Endodermal cell (in vitro differentiated cells): ENCODE measurements at regions not wholly inside any gene's neighbourhood (a gene's known extent, or its start where the extent isn't known, plus 50 kb on each side); places are given as distances from the start of the nearest gene placed in this dataset.

ENCODE experiments used
- DNase-seq: peaks from one replicate; pipeline ENCODE4 v3.0.0-alpha.2; 2017
- H3K27ac ChIP-seq: 2 replicates; pipeline ENCODE4 v1.5.1; 2013; ENCODE audit warnings: mild to moderate bottlenecking, low read depth, low read length, moderate library complexity
- H3K27me3 ChIP-seq: 2 replicates; pipeline ENCODE4 v1.6.1; 2013; ENCODE audit warnings: mild to moderate bottlenecking, low read length, moderate library complexity; ENCODE audit not compliant: insufficient read depth, control insufficient read depth, poor library complexity, severe bottlenecking
- H3K36me3 ChIP-seq: 2 replicates; pipeline ENCODE4 v1.7.0; 2013; ENCODE audit warnings: mild to moderate bottlenecking, low read length, moderate library complexity; ENCODE audit not compliant: control insufficient read depth, insufficient read depth
- H3K4me1 ChIP-seq: one replicate; pipeline ENCODE4 v1.7.0; 2013; ENCODE audit warnings: low read length; ENCODE audit not compliant: control insufficient read depth, insufficient read depth
- H3K4me3 ChIP-seq: 2 replicates; pipeline ENCODE4 v1.5.1; 2013; ENCODE audit warnings: mild to moderate bottlenecking, low read length, moderate library complexity
- H3K9ac ChIP-seq: 2 replicates; pipeline ENCODE4 v1.6.1; 2013; ENCODE audit warnings: mild to moderate bottlenecking, low read length, moderate library complexity; ENCODE audit not compliant: poor library complexity, severe bottlenecking; ENCODE audit errors: extremely low read depth
- H3K9me3 ChIP-seq: 2 replicates; pipeline ENCODE4 v1.6.1; 2013; ENCODE audit warnings: mild to moderate bottlenecking, low read length, moderate library complexity; ENCODE audit not compliant: control insufficient read depth
- H3K27ac Mint-ChIP-seq: 2 replicates; pipeline ENCODE4 v1.8.0; 2020; ENCODE audit warnings: mixed read lengths
- H3K27me3 Mint-ChIP-seq: 2 replicates; pipeline ENCODE4 v1.8.0; 2021; ENCODE audit warnings: mild to moderate bottlenecking, mixed read lengths; ENCODE audit not compliant: insufficient read depth
- H3K36me3 Mint-ChIP-seq: 2 replicates; pipeline ENCODE4 v1.8.0; 2020; ENCODE audit warnings: low read depth, mixed read lengths
- H3K4me1 Mint-ChIP-seq: 2 replicates; pipeline ENCODE4 v1.8.0; 2020; ENCODE audit warnings: mixed read lengths
- H3K4me3 Mint-ChIP-seq: 2 replicates; pipeline ENCODE4 v1.8.0; 2020; ENCODE audit warnings: mild to moderate bottlenecking, moderate library complexity, mixed read lengths
- H3K9me3 Mint-ChIP-seq: 2 replicates; pipeline ENCODE4 v1.8.0; 2020; ENCODE audit warnings: mild to moderate bottlenecking, mixed read lengths
- CTCF ChIP-seq: fragments of 200-600 bp; sonication (generic); conservative IDR thresholded peaks from 2 replicates; pipeline ENCODE4 v1.5.0; 2021; ENCODE audit warnings: antibody characterized with exemption, mild to moderate bottlenecking
- WGBS, 2 experiments: methylation state at CpG; one replicate each; pipeline versions ENCODE4 v1.1.5 to v1.1.7; 2013; ENCODE audit warnings: missing lambda C conversion rate in 2 of 2, mixed read lengths in 1 of 2; ENCODE audit not compliant: insufficient coverage in 1 of 2, insufficient read length in 1 of 2; 5-methylcytosine and 5-hydroxymethylcytosine counted together

- Mint-ChIP-seq H3K27me3 (no peaks in the 10 kb centered on the region), H3K4me1 (no peaks in the 10 kb centered on the region), H3K27ac (no peak overlapping the region), H3K9me3 (peaks cover 42% of the 10 kb centered on the region), H3K4me3 (no peak overlapping the region), H3K36me3 (no peaks in the 10 kb centered on the region)
- no peak for DNase-seq
- Histone ChIP-seq H3K9ac (no peak overlapping the region), H3K27me3 (no peaks in the 10 kb centered on the region), H3K36me3 (no peaks in the 10 kb centered on the region), H3K9me3 (no peaks in the 10 kb centered on the region), H3K4me3 (no peak overlapping the region), H3K4me1 (no peaks in the 10 kb centered on the region), H3K27ac (no peak overlapping the region)
- no peak for TF ChIP-seq CTCF
- 72% methylated on average over 3 of the region's 3 CpGs; no CpG with 5 or more reads in 1 of the 2 experiments for WGBS, 2 experiments
These were observed 916.7 kb upstream of the POU3F4 start for GRCh38 chrX:82591421-82591820.

GRCh38 chrX:82626978-82627377 is 881.1 kb upstream of the POU3F4 start:
- no peak for TF ChIP-seq CTCF
- Histone ChIP-seq H3K9me3 (no peaks in the 10 kb centered on the region), H3K9ac (no peak overlapping the region), H3K27me3 (no peaks in the 10 kb centered on the region), H3K4me1 (no peaks in the 10 kb centered on the region), H3K4me3 (no peak overlapping the region), H3K36me3 (no peaks in the 10 kb centered on the region), H3K27ac (no peak overlapping the region)
- H3K9me3 Mint-ChIP-seq = peaks cover 78% of the 10 kb centered on the region
- H3K4me3 Mint-ChIP-seq = no peak overlapping the region
- H3K27ac Mint-ChIP-seq = no peak overlapping the region
- no CpG with 5 or more reads among the region's 1 CpG for WGBS, 2 experiments
- H3K36me3 Mint-ChIP-seq = no peaks in the 10 kb centered on the region
- H3K27me3 Mint-ChIP-seq = no peaks in the 10 kb centered on the region
- no peak for DNase-seq
- H3K4me1 Mint-ChIP-seq = no peaks in the 10 kb centered on the region

GRCh38 chrX:82627568-82627967 is 880.5 kb upstream of the POU3F4 start:
- H3K4me3 ChIP-seq = no peak overlapping the region
- H3K9me3 ChIP-seq = no peaks in the 10 kb centered on the region
- no peaks in the 10 kb centered on the region for H3K27me3 ChIP-seq
- TF ChIP-seq CTCF = no peak
- Mint-ChIP-seq H3K27me3 (no peaks in the 10 kb centered on the region), H3K9me3 (peaks cover 73% of the 10 kb centered on the region), H3K4me3 (no peak overlapping the region), H3K36me3 (no peaks in the 10 kb centered on the region), H3K4me1 (no peaks in the 10 kb centered on the region), H3K27ac (no peak overlapping the region)
- 71% methylated on average over 4 of the region's 4 CpGs; no CpG with 5 or more reads in 1 of the 2 experiments for WGBS, 2 experiments
- no peaks in the 10 kb centered on the region for H3K4me1 ChIP-seq
- no peak overlapping the region for H3K9ac ChIP-seq
- no peaks in the 10 kb centered on the region for H3K36me3 ChIP-seq
- no peak overlapping the region for H3K27ac ChIP-seq
- no peak for DNase-seq
